Right renal cortex interstitium (tissue), 3 donors: ENCODE measurements at regions not wholly inside any gene's neighbourhood (a gene's known extent, or its start where the extent isn't known, plus 50 kb on each side); places are given as distances from the start of the nearest gene placed in this dataset.
"Not testable (repeated sequence)": the region's sequence is repeated elsewhere in the genome, so short reads cannot be mapped to it uniquely, and the experiment has no call there.

Experiments
- DNase-seq, 3 donors: peaks; one replicate each; pipeline ENCODE4 v3.0.0-alpha.2; 2013; ENCODE audit warnings: low read depth in 3 of 3, low spot score in 2 of 3

DNA sequence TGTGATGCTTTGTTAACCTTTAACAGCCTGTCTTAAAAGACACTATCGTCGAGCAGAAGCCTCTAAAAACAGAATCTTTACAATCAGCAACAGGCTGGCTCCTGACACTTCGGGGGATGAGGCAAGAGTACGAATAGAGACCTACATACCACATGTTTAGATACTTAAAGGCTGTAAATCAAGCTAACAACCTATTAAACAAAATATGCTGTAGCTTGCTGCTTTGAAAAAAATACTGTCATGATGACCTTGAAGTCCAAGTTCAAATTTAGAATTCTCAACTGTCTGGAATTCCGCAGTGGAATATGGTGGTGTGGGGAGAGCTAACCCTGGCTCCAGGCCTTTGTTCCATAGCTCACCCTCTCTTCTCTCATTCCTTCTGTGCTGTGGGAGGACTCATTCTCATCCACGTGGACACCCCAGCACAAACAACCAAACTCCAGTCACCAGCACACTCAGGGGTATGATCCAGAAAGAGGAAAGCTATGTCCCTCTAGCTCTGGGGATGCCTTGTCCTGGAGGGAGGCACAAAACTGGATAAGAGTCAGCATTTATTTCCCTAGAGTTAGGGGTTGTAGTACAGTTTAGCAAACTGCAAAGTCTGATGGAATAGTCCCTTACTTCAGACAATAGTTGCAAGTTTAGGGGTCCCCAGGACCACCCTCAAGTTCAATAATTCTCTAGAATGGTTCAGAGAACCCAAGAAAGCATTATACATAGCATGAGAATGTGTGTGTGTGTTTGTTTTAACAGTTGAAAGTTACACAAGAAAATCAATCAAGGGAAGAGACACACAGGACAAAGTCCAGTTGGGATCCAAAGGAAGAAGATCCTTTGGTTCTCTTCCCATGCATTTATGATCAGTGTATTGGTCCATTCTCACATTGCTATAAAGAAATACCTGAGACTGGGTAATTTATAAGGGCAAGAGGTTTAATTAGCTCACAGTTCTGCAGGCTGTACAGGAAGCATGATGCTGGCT is 196.1 kb upstream of the SVIL start:
- no peak for DNase-seq

GRCh38 chr10:29829776-29830175 is 195.0 kb upstream of the SVIL start:
- DNase-seq = no peak

GRCh38 chr10:29828956-29829355 is 194.2 kb upstream of the SVIL start:
- DNase-seq = no peak

- DNase-seq = no peak
Measured at GRCh38 chr10:29828440-29828894, 193.7 kb upstream of the SVIL start.

GRCh38 chr10:29827512-29827911 is 192.7 kb upstream of the SVIL start:
- DNase-seq = no peak

DNA sequence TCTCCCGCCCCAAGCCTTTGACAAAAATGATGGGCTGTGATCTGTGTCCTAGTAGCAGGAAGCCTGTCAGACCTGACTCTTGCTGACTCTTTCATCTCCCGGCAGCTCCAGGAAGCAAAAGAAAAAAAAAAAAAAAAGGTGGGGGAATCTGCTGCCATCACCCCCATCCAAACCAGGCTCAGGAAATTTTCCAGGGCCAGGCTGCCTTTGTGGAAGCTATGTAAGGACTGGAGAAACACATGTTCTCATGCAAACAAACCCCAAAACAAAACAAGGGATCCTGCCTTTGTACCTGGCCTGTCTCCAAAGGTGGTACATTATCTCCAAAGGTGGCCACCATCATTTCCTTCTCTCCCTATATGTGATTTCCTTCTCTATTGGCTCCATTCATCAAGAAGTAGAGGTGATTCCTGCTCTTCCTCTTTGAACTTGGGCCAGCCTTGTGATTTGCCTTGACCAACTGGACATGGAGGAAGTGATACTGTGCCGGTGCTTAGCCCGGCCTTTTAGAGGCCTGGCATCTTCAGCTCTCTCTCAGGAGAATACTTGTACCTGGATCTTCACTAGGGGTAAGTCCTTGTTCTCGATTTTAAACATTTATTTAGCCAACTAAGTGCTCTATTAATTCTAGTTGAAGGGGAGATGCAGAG is 192.2 kb upstream of the SVIL start:
- no peak for DNase-seq

- no peak for DNase-seq
Measured at GRCh38 chr10:29826221-29826620, 191.4 kb upstream of the SVIL start.

GRCh38 chr10:29823553-29824080 is 188.8 kb upstream of the SVIL start:
- DNase-seq = no peak

- no peak for DNase-seq
Measured at GRCh38 chr10:29820890-29821461, 186.2 kb upstream of the SVIL start.

GRCh38 chr10:29816801-29817558 is 182.2 kb upstream of the SVIL start:
- no peak for DNase-seq

DNA sequence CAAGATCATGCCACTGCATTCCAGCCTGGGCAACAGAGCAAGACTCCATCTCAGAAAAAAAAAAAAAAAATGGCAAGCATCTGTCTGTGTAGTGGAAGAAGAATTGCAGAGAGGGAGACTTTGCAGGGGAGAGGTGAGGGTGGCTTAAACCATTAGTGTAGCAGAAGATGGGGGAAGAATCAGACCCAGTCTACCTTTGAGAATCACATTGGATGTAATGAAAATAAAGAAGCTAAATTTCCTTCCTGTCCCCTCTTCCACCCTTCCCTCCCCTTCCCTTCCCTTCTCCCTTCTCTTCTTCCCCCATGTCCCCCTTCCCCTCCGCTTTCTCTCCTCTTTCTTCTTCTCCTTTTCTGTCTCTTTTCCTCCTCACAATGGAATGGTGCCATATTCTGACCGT is 180.8 kb upstream of the SVIL start:
- DNase-seq = no peak

- DNase-seq = peak in 1 of 3 donors; percentile 29
Measured at GRCh38 chr10:29811751-29812427, 177.1 kb upstream of the SVIL start.

GRCh38 chr10:29810816-29811215 is 176.0 kb upstream of the SVIL start:
- no peak for DNase-seq

DNA sequence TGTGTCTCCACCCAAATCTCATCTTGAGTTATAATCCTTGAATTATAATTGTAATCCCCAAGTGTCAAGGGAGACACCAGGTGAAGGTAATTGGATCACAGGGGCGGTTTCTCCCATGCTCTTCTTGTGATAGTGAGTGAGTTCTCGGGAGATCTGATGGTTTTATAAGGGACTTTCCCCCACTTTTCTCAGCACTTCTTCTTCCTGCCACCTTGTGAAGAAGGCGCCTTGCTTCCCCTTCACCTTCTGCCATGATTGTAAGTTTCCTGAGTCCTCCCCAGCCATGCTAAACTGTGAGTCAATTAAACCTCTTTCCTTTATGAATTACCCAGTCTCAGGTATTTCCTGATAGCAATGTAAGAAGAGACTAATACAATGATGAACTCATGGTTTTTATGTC is 175.5 kb upstream of the SVIL start:
- DNase-seq = not testable (repeated sequence)

DNA sequence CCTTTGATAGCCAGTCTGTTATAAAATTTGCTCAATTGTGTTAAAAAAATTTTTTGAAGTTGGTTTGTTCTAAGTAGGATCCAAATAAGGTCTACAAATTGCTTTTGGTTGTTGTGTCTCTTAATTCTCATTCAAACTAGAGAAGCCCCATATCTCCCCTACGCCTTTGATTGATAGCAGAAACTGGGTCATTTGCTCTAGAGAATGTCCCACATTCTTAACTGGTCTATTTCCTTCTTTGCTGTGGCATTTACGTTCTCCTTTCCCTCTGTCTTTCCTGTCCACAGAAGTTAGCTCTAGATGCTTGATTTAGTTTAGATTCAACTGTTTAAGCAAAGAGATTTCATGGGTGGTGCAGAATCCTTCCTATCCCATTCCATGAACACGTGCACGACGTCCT is 174.6 kb upstream of the SVIL start:
- DNase-seq = no peak

DNA sequence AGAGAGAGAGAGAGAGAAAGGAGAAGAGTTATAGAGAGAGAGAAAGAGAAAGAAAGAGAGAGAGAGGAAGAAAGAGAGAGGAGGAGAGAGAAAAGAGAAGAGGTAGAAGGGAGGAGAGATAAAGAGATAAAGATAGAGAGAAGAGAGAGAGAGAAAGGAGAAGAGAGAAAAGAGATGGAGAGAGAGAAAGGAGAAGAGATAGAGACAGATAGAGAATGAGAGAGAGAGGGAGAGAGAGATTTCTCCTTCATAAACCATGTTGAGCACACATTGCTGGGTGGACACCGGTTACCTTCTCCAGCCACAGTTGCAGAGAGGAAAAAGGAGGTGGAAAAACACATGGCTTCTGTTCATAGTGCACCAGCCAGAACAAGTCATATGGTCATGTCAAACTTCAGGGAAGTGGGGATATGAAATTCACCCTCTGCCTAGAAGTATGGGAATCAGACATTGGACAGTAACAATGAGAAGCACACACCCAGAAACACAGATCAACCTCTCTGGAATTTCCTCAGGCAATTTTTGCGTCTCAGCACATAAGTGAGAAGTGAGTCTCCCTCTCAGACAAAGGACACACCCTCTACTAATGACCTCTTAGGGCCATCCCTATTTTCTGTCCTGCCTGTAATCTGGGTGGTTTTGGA is 172.5 kb upstream of the SVIL start:
- DNase-seq = no peak

DNA sequence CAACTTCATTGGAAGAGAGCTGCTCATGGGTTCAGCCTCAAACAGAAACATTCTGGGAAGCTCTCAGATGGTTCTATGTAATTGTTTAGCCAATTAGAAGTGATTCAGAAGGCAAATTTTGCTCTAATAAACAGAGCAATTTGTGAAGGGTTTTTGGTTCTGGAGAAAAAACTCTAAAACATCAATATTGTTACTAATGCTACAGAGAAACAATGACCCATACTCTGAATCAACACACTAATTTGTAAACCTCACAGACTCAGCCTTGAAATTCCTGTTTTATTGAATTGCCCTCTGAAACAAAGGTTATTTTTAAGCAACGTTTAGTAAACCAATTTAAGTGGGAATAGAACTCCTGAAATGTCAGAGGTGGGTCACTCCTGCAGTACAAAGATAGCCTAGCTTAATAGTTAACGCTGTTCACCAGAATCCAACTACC is 171.6 kb upstream of the SVIL start:
- no peak for DNase-seq

DNA sequence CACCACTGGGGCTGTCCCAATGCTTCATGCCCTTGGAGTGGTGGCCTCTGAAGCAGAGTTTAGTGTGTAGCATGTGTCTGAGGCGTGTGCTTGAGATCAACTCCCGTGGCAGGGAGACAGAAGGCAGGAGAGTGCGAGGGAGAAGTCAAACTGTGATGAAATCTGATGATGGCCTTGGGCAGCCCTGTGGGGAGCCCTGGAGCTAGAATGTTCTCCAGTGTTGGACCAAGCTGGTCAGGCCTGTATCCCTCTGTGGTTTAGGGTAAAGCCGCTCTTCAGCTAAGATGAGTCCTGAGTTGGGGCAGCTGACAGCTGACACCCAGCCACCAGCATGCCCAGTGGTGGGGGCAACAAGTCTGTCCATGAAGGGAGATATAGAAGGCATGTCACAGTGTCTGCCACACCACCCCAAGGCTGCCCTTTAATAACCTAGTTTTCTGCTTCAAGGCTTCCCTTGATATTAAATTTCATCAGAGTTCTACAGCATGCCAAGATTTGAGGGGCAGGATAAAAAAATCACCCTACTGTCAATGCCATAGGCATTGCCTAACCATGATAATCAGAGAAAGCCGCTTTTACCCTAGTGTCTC is 170.5 kb upstream of the SVIL start:
- no peak for DNase-seq
